Glomerular visceral epithelial cell (primary cell): ENCODE measurements at regions not wholly inside any gene's neighbourhood (a gene's known extent, or its start where the extent isn't known, plus 50 kb on each side); places are given as distances from the start of the nearest gene placed in this dataset.

Experiments
- DNase-seq: peaks from one replicate; pipeline ENCODE4 v3.0.0-alpha.2; 2016; ENCODE audit errors: extremely low spot score

DNA sequence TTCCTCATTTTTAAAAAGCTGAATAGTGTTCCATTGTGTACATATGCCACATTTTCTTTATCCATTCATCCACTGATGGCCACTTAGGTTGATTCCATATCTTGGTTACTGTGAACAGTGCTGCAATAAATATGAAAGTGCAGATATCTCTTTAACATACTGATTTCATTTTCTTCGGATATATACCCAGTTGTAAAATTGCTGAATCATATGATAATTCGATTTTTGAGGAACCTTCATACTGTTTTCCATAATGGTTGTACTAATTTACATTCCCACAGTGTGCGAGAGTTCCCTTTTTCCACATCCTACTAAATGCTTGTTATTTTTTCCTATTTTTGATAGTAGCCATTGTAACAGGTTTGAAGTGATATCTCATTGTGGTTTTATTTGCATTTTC, 263.2 kb downstream of the STK31 start:
- no peak for DNase-seq

DNA sequence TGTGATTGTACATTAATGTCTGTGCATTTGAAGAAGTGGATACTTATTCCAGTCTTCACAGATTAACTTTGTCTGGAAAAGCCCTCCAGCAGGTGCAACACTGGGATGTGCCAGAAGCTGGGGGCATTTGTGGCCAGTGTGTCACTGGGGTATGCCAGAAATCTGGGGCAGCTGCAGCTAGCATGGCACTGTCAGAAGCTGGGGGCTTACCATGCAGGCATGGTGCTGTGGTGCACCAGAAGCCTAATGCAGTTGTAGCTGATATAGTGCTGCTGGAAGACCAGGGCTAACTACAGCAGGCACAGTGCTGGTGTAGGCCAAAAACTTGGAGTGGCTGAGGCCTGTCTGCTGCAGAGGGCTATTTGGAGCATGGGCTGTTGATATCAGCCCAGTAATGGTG, 270.1 kb downstream of the STK31 start:
- DNase-seq = no peak

DNA sequence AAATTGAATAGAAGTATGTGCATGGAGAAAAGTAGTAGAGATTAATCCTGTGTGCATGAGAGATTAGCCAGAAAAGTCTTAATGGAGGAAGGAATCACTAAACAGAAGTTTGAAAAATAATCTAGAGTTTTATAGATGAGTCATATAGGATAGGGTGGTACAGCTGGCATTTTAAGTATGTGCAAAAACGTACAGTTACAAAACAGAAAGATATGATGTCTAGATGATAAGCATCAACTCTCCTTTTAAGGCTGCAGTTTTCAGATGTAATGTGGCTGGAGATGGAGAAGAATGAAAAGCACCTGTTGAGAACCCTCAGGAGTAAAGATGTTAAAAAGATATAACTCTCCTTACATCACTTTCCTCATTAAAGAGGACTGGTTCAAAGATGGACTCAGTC, 271.3 kb downstream of the STK31 start:
- DNase-seq = no peak

DNA sequence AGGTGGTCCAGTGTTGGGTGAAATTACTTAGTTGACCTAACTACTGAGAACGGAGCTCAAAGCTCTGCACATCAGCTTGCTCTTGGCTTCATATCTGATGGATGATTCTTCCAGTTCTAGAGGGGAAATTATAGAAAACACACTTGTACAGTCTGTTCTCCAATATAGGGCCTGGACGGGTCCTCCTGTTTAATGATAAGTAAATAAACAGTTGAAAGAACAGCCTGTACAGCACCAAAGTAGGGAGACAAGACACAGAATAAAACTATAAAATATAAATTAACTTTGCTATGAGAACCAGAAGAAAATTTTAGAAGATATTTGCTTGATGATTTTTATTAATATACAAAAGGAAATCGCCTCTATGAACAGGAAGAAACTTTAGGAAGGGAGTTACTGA, 271.7 kb downstream of the STK31 start:
- DNase-seq = no peak

DNA sequence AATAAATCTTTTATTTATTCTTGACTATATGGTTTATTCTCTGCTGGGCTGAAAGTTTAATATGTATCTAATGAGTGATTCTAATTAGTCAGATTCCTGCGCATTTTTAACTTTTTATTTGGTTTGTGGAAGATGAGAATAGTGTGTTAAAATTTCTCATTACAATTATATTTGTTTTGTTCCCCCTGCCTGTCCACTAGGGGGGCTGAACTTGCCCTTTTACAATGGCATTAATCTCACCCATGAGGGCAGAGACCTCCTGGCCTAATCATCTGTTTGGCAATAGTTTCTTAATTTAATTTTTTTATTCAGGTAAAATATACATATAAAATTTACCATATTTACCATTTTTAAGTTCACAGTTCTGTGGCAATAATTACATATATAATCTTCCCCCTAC, 278.5 kb upstream of the NPY start:
- DNase-seq = no peak

DNA sequence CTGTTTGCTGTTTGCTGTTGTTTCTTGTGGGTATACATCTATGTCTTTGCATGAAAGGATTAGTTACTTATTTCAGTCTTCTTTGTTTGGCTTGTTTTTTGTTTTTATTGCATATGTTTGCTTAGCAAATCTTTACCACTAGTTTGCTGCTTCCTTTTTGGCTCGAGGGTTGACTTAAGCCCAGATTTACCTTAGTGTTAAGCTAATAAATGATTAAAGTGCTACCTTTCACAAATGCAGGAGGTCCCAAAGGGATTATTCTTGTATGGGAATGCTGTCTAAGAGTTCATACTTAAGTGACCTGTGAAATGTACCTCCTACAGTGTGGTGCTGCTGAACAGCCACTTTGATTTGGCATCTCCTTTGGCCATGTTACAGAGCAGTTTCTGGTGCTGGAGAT, 273.5 kb upstream of the NPY start:
- DNase-seq = no peak

DNA sequence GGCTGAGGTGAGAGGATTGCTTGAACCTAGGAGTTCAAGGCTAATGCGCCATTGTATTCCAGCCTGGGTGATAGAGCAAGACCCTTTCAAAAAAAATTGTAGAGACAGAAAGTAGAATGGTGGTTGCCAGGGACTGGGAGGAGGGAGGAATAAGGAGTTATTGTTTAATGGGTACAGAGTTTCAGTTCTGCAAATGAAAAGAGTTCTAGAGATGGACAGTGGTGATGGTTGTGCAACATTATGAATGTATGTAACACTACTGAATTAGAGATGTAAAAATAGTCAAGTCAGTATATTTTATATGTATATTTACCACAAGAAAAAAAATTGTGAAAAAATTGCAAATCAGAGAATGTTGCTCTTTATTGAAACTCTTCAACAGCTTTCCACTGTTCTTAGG, 266.5 kb upstream of the NPY start:
- no peak for DNase-seq

DNA sequence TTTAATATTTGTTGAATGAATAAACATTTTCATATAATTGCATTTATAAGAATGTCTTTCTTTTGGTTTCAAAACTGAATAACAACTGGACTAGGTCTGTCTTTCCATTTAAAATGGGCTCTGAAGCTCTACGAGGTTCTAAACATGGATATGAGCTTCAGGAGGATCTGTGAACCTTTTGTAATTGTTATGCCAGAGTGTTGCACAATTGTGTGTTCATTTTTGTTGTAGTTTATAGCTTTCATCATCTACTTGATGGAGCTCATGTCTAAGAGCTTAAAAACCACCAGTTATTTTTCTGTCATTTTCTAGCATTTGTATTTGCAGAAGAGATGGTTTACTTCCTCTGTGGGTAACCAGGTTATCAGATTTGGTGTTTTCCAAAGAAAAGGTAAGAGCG, 265.7 kb upstream of the NPY start:
- no peak for DNase-seq

DNA sequence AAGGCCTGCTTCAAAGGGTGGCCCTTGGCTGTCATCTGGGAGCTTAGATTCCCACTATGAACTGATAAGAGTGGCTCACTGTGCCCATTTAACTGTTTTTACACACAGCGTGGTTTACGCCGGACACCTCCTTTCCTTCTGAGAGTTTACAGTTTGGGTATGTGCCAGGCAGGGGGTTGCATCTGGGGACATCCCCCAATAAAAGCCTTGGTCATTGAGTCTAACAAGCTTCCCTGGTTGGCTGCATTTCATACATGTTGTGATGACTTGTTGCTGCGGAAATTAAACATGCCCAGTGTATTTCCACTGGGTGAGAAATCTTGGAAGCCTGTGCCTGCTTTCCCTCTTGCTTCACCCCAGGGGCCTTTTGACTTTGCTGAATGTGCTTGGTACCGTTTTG, 264.1 kb upstream of the NPY start:
- DNase-seq = no peak

DNA sequence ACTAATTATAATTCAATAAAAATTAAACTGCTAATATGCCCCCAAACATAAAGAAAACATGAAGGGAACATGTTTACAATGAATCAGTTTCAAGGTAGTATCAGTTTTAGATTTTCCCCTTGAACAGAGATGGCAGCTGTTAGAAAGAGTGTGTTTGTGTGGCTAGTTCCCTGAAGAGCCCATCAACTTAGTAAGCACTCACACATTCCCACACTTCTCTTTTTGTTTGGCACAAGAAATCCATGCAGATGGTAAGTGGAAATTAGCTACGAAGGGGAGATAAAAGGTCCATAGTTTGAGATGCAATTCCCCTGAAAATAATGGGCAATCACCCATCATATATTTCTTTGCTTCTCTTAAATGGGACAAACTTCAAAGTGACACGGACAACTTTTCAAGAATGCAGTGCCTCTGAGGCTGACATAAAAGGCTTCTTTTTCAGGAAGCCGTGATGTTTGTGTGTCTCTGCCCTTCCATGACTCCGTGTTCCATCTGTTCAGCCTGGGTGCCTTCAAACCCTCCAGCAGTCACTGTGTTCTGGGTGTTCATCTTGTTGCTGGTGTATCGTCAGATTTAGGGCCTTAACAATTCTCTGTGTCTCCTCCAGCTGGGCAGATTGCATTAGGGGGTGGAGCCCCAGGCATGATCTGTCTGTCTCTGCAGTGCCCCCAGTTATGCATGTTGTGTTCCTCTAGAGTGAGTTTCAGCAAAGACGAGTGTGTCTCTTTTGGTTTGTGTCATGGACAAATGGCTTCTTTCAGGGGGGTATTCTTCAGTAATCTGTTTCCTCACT, 259.5 kb upstream of the NPY start:
- DNase-seq = peak; percentile 0

DNA sequence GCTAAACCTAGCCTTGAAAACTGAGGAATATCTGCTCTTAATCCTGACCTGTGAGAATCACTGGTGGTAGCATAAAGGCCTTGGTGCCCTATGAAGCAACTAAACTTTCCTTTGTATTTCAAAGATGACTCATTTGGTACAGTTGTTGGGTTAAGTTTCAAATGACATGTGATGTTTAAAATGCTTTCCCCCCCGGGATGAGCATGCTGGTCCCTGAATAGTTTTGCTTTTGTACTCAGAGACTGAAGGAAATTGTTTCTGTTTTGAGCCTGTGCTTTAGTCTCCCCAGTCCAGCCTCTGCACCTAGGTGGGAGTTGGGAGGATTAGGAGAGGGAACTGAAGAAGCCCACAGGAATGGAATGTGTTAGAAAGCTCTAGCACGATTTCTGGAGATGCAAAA, 258.9 kb upstream of the NPY start:
- peak; percentile 4 for DNase-seq

DNA sequence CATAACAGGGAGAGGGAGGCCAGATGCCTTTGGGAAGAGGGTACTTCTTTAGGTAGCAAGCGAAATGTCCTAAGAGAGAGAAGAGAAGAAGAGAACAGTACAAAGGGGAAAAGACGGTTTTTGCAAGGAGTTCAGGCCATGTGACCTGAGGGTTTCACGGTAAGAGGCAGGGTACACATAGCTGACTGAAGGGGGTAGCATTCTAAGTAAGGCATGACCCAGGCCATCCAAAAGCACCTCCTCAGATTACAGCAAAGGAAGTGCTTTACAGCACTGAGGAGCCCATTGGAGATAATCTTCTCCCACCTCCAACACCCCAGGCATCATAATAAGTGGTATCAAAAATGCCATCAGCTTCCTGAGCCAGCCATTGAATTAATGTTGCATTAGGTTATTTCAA, 258.2 kb upstream of the NPY start:
- DNase-seq = no peak

DNA sequence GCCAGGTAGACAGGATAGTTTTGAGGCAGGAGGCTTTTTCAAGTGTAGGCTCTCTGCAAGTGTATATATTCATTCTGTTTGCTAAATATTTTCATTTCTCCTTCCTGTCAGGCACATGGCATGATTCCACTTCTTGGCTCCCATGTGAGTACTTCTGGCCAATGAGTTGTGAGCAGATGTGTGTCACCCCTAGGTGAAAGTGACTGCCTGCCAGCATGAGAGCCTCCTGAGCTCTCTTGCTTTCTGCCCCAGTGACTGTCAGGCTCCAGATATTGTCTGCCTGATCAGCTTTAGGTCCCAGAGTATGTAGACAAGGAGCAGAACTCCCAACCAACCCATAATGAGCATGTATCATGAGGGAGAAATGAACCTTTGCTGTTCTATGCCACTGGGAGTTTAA, 257.6 kb upstream of the NPY start:
- no peak for DNase-seq

DNA sequence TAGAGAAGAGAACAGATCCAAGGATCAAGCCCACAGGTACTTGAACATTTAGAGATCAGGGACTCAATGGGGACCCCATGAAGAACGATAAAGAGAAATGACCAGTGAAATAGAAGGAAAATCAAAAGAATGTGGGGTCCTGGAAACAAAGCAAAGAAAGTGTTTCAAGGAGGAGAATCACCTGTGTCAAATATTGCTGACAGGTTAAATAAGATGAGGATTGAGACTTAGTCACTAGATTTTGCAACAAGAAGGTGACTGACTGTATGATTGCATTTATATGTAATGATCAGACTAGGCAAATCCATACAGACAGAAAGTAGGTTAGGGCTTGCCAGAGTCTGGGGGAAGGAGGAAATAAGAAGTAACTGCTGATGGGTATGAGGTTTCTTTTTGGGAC, 254.9 kb upstream of the NPY start:
- DNase-seq = no peak

DNA sequence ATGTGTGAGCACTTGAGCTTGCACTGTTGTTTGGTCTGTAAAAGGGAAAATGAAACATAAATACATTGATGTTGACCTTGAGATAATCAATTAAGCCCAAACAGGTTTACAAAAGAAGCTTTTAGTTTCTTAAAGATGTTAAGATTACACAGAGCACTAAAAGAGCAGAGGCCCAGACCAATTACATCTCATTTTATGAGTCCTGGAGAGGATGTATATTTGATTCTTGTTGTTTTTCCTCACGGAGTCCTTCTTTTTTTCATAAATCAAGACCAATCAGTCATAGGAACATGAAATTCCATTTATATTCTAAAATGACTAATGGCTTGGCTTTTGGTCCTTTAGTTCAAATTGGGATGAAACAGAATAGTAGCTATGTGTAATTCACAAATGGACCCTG, 249.7 kb upstream of the NPY start:
- DNase-seq = no peak

DNA sequence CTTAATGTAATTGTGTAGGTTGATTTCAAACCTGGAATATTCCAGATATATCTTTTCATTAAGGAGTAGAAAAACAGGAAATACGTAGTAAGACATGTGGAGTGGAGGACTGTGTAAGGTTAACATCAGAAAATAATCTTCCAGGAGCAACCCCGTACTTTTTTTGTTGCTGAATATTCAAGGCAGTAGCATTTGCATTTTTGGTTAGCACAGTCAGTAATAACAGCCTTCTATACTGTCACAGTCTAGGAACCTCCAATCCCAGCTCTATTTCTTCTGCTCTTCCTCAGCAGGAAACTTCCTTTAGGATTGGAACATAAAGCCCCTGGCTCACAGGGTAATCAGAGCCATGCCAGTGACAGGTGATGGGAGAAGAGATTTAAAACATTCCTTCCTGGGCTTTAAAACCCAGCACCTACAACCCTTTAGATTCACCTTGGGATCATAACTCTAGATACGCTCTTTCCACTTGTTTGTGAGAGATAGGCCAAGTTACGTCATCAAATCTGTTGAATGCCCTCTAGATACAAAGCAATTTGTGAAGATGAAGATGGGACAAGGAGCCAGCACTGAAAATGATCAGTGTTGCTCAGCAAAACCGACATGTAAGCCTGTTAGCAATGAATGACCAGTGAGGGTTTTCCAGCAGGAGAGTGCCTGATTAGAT, 248.5 kb upstream of the NPY start:
- DNase-seq = no peak

DNA sequence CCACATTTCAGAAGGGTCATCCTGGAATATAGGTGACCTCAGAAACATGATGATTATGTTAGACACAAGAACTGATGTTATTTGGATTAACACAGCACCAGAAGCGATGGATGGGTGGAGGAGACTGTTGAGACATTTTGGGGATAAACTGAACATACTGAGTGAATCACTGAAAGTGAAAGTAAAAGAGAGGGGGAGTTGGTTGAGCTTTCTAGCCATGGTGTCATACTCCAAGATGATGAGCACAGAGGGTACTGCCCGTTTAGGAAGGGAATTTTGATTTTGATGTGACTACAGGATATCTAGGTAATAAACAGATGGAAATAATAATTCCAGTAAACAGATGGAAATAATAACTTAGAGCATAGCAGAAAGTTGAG, 248.0 kb upstream of the NPY start:
- no peak for DNase-seq

DNA sequence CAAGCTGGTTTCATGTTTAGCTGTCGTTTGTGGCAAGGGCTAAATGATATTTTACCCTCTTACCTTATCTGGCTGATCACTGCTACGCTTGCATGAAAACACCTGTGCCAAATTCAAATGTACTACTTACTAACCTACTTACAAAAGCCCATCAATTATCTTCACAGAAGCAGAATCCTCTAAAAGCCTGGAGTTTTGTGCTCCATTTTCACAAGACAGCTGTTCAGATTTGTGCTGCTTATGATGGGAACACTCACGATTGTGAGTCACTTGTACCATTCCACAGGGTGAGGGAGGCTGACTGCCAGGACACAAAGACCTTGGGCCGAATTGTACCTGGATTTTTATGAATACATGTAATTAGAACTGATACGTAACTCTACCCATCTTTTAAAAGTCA, 245.0 kb upstream of the NPY start:
- DNase-seq = no peak

DNA sequence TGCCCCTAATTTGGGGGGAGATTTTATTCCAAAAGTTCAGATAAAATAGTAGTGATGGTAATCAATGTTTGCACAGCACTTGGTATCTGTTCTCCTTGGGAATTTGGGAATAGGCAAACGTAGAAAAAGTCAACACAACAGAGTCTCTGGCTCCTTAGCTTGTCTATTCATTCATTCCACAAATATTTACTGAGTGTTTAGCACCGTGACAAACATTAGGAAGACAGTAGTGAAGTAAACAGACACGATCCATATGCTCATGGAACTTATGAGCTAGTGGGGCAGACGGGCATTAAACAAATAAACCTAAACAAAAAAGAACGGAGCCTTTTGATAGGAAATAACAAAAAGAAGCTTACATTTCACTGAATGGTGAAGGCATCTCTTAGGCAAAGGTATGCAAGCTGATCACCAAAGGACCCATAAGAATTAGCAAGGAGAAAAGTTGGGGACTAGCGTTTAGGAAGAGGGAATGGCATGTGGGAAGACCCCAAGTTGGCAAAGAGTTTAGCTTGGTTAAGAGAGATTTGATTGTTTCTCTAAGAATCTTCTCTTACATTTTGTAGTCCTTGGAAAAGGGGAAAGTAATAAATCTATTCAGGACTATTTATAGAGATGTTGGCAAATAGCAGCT, 243.9 kb upstream of the NPY start:
- no peak for DNase-seq

DNA sequence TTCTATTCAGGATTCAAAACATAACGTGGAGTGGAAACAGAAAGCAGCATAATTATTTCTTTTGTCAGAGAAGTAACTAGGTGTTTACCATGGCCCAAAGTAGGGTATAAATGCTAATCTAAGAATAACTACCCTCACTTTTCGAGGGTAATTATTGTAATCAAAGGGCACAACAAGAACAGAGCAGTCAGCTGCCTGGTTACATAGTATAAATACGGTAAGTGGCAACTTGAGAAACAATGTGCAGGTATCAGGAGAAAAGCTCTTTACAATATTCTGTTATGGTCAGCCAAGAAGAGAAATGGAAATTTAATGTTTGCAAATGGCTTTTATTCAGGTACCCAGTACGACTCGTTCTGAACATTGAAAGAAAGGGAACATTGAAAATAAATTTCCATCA, 242.0 kb upstream of the NPY start:
- no peak for DNase-seq

DNA sequence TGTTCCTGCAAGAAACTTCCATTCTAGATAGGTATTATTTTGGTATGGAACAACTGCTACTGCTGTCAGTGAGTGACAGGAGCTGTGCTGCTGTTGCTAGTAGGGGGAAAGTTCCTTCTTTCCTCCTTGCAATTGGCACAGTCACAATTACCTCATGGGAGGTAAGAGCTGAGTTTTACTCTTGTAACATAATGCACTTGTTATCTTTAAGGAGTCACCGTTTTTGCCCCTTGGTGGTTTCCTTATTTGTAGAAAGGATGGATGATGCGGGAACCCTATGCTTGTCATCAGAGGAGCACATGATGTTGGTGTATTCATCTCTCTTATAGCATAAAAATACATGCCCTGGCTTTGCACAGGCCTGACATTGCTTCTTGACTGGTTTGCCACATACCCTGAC, 234.7 kb upstream of the NPY start:
- no peak for DNase-seq

DNA sequence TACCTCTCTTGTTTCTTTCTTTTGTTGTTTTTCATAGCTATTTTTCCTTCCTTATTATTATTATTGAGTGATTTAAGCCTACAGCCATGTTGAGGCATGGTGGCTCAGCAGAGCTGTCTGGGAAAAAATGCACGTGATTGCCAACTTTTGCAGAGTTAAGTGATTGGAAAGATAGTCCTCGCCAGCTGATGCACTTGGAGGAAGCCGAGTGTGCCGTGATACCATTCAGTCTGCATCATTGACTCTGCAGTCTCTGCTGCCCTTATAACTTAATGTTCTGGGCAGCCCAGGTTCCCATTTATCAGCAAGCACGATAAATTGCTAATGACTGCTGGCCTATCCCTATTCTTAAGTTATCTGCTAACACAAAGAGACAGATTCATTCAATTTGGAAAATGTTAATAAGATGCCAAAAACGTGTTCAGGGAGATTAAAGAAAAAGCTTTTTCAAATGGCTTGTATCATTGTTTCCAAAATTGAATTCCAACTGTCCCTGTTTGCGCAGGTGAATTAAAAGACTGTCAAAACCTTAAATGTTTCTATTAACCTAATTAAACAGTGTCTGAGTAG, 232.9 kb upstream of the NPY start:
- DNase-seq = no peak

DNA sequence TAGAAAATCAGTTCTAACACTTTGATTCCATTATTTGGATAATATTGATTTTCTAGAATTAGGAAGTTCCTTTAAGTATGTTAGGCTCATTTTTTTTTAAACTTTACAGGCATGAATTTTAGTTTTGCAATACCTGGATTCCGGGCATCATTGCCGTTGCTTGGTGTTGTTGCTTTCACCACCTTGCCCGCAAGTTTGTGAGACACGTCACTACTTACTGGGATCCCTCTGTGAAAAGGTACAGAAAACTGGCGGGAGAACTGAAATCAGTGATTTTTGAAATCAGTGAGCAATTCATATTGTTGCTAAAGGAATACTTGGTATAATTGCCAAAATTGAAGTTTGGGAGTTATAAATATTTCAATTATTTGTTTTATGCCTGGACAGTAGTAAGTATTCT, 232.3 kb upstream of the NPY start:
- no peak for DNase-seq
